Cardiac fibroblast (primary cell): ENCODE measurements at regions not wholly inside any gene's neighbourhood (a gene's known extent, or its start where the extent isn't known, plus 50 kb on each side); places are given as distances from the start of the nearest gene placed in this dataset.
A peak's percentile ranks its signal among the peaks of the same experiment; 100 is the strongest.

ENCODE experiments used
- DNase-seq, 2 donors: peaks; one replicate each; pipeline versions ENCODE4 v3.0.0 to v3.0.0-alpha.2; 2010; ENCODE audit warnings: low read depth in 2 of 2
- H3K4me3 ChIP-seq, 2 donors: replicated peaks in 1 of 2; 1 replicate in 1 of 2; 2 replicates in 1 of 2; pipeline ENCODE4 v1.5.1; 2011; ENCODE audit warnings: low read depth in 2 of 2, low read length in 2 of 2, mild to moderate bottlenecking in 2 of 2, moderate library complexity in 1 of 2
- TF ChIP-seq, protein P1 (sequence below): IDR thresholded peaks from one replicate; pipeline ENCODE4 v1.5.1; 2011; ENCODE audit warnings: low read depth, mild to moderate bottlenecking, low read length, inconsistent platforms

DNA sequence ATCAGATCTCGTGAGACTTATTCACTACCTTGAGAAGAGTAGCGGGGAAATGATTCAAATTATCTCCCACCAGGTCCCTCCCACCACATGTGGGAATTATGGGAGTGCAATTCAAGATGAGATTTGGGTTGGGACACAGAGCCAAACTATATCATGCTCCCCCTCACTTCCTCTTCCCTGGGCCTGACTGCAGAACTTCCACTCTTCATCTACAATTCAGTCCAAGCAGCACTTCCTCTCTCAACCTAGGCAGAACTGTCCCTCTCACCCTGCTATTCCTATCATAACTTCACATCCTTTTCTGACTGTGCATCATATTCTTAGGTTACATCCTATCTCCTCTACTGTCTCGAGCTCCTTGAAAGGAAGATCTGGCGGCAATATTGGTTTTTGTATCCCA lies 184.0 kb upstream of the HDDC2 start:
- no peak overlapping the region for H3K4me3 ChIP-seq
- no peak for DNase-seq
- TF ChIP-seq, protein P1, sequence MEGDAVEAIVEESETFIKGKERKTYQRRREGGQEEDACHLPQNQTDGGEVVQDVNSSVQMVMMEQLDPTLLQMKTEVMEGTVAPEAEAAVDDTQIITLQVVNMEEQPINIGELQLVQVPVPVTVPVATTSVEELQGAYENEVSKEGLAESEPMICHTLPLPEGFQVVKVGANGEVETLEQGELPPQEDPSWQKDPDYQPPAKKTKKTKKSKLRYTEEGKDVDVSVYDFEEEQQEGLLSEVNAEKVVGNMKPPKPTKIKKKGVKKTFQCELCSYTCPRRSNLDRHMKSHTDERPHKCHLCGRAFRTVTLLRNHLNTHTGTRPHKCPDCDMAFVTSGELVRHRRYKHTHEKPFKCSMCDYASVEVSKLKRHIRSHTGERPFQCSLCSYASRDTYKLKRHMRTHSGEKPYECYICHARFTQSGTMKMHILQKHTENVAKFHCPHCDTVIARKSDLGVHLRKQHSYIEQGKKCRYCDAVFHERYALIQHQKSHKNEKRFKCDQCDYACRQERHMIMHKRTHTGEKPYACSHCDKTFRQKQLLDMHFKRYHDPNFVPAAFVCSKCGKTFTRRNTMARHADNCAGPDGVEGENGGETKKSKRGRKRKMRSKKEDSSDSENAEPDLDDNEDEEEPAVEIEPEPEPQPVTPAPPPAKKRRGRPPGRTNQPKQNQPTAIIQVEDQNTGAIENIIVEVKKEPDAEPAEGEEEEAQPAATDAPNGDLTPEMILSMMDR = no peak

DNA sequence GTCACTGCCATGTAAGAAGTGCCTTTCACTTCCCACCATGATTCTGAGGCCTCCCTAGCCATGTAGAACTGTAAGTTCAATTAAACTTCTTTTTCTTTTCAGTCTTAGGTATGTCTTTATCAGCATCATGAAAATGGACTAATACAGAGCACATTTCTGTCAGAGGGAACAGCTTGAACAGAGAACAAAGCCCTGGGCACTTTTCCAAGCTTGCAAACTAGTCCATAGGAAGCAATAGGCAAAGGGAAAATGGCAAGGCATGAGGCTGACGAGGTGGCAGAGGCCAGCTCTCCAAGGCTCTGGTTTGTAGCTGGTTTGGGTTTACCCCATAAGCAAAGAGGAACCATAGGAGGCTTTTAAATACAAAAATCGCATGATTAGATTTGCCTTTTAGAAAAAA lies 185.1 kb upstream of the HDDC2 start:
- no peak overlapping the region for H3K4me3 ChIP-seq
- TF ChIP-seq, protein P1 = no peak
- DNase-seq = peak in 1 of 2 donors; percentile 47

DNA sequence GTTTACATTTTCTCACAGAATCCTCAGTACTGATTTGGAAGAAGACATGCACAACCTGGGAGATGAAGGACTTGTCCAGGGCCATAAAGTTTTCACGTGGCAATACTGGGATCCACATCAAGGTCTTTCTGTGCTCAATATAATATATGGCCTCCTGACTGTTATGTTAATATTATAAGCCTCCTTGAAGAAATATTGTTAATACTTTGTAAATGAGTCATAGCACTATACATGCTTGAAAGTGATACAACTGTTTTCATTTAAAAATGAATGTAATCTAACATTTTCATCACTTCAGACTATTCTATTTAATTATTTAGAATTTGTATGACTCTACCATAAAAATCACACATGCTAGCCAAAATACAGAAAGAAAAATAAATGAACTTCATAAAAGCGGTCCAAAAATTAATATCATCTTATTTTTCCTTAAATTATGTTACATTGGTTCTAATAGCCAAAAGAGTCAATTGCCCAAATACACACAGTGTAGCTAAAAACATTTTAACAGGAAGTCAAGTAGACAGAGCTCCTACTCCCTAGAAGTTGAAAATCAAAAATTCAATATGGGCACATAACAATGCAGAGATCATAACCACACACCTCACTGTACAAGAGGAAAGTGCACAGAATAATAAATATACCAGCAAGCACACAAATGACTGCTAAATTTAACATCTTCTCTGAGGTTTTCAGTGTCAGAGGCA lies 188.0 kb upstream of the HDDC2 start:
- H3K4me3 ChIP-seq = no peak overlapping the region
- TF ChIP-seq, protein P1 = no peak
- DNase-seq = no peak

DNA sequence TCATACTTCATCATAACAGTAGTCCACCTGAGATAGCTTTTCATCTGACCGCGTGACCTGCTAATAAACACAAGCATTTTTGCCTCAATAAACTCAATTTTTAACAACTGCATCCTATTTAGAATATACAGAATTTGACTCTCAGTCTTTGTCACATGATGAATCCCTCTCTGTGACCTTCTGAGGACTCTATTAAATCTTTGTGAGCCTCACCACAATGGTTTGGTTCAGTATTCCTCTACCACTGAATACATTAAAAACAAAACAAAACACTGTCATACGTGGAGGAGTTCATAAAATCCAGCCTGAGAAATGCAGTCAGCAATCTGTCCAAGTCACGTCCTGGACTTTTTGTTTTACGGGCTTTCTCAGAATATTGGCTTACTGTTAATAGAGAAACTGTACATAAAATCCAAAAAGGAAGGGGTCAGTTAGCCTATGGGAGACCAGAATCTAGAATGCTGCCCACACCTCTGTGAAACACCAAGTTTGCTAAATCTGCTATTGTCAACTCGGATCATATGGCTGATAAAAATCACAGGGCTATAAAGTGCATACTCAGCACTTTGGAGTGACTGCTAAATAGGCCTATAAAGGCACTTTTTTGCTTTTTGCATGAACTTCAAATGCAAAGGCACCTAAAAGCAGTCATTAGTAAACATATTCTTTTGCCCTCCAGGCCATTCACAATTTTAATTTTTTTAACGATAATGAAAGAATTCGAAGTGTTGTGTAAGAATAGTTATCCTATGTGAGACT lies 190.3 kb upstream of the HDDC2 start:
- DNase-seq = no peak

DNA sequence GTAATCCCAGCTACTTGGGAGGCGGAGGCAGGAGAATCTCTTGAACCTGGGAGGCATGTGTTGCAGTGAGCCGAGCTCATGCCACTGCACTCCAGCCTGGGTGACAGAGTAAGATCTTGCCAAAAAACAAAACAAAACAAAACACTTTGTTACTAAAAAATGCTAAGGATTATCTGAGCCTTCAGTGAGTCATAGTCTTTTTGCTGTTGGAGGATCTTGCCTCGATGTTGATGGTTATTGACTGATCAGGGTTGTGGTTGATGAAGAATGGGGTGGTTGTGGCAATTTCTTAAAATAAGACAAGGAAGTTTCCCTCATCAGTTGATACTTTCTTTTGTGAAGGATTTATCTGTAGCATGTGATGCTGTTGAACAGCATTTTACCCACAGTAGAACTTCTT lies 196.8 kb upstream of the HDDC2 start:
- no peak for DNase-seq
- TF ChIP-seq, protein P1 = no peak
- H3K4me3 ChIP-seq = no peak overlapping the region

More for the DNA sequence above, 190.3 kb upstream of the HDDC2 start:
- TF ChIP-seq, protein P1 = no peak
- H3K4me3 ChIP-seq = no peak overlapping the region

DNA sequence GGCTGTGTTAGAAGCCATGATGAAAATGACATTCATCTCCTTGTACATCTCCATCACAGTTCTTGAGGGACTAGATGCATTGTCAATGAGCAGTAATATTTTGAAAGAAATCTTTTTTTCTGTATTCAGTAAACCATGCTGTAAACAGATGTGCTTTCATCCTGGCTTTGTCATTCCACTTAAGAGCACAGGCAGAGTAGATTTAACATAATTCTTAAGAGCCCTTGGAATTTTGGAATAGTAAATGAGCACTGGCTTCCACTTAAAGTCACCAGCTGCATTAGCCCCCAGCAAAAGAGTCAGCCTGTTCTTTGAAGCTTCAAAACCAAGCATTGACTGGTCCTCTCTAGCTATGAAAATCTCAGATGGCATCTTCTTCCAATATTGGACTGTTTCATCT lies 197.8 kb upstream of the HDDC2 start:
- H3K4me3 ChIP-seq = no peak overlapping the region
- TF ChIP-seq, protein P1 = no peak
- no peak for DNase-seq

DNA sequence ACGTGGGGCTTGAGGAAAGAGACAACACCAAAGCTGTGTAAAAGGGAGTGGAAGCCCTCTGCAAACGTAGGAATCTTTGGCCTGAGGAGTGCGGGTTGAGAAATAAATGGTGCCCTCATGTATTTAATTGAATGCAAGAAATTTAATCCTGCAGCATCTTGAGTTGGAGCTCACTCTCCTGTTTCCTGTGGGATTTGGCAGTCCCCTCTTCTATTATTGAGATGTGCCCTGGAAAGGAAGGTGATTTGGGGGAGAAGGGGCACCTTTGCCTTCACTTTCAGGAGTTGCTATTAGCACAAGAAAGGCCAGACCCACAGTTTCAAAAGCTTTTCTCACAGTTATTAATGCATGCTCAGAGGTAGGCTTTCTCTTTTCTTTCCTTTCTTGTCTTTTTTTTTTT lies 201.4 kb upstream of the HDDC2 start:
- TF ChIP-seq, protein P1 = no peak
- H3K4me3 ChIP-seq = no peak overlapping the region
- no peak for DNase-seq
